Spleen (tissue), 11 donors: ENCODE measurements at regions not wholly inside any gene's neighbourhood (a gene's known extent, or its start where the extent isn't known, plus 50 kb on each side); places are given as distances from the start of the nearest gene placed in this dataset.

Source experiments
- DNase-seq: peaks from one replicate; pipeline ENCODE4 v3.0.0-alpha.2; 2020
- H3K27ac ChIP-seq, 8 donors: fragments of 200-600 bp; sonication (generic) in 7 of 8; 1 replicate in 4 of 8; 2 replicates in 4 of 8; pipeline versions ENCODE4 v1.5.0 to v1.8.0; 2016 to 2021; ENCODE audit warnings: inconsistent platforms in 4 of 8, mild to moderate bottlenecking in 4 of 8, moderate library complexity in 1 of 8
- H3K27me3 ChIP-seq, 7 donors: fragments of 200-600 bp; sonication (generic) in 6 of 7; replicated peaks in 1 of 7; 1 replicate in 4 of 7; 2 replicates in 3 of 7; pipeline versions ENCODE4 v1.5.0 to v1.8.0; 2016 to 2021; ENCODE audit warnings: inconsistent platforms in 3 of 7, mild to moderate bottlenecking in 1 of 7
- H3K36me3 ChIP-seq, 6 donors: fragments of 200-600 bp; sonication (generic) in 5 of 6; 1 replicate in 4 of 6; 2 replicates in 2 of 6; pipeline versions ENCODE4 v1.5.0 to v1.8.0; 2016 to 2021; ENCODE audit warnings: inconsistent platforms in 2 of 6
- H3K4me1 ChIP-seq, 6 donors: fragments of 200-600 bp; sonication (generic) in 5 of 6; 1 replicate in 3 of 6; 2 replicates in 3 of 6; pipeline versions ENCODE4 v1.5.0 to v1.8.0; 2016 to 2021; ENCODE audit warnings: inconsistent platforms in 3 of 6
- H3K4me3 ChIP-seq, 8 donors: fragments of 200-600 bp; sonication (generic) in 7 of 8; 1 replicate in 4 of 8; 2 replicates in 4 of 8; pipeline versions ENCODE4 v1.5.0 to v1.8.0; 2016 to 2021; ENCODE audit warnings: inconsistent platforms in 4 of 8, mild to moderate bottlenecking in 4 of 8, moderate library complexity in 2 of 8
- H3K9me3 ChIP-seq, 8 donors: fragments of 200-600 bp; sonication (generic) in 7 of 8; 1 replicate in 4 of 8; 2 replicates in 4 of 8; pipeline versions ENCODE4 v1.5.0 to v1.8.0; 2016 to 2021; ENCODE audit warnings: inconsistent platforms in 4 of 8
- POLR2A ChIP-seq, 3 donors: fragments of 450-650 bp; IDR thresholded peaks; one replicate each; pipeline ENCODE4 v1.5.1; 2017; ENCODE audit warnings: antibody characterized with exemption in 3 of 3, mild to moderate bottlenecking in 1 of 3
- POLR2AphosphoS5 ChIP-seq, 3 donors: sonication (generic); formaldehyde crosslinking; IDR thresholded peaks; one replicate each; pipeline ENCODE4 v1.5.1; 2017; ENCODE audit warnings: antibody characterized with exemption in 3 of 3
- WGBS, 5 donors: extraction: QIAGEN DNeasy Blood & Tissue Kit in 3 of 5; methylation state at CpG; one replicate each; pipeline versions ENCODE4 v1.1.5 to v1.1.7; 2013 to 2018; 5-methylcytosine and 5-hydroxymethylcytosine counted together
- intact Hi-C: fragments of 100-400 bp; cut with DNase I; formaldehyde crosslinking; loops from one replicate; pipeline ENCODE4 v1.15.0; 2023; ENCODE audit warnings: low total_unique reads
- TF ChIP-seq, protein P1 (sequence below), 11 experiments: fragments of 200-600 bp in 7 of 11; fragments of 450-650 bp in 4 of 11; sonication (generic) in 4 of 11; IDR thresholded peaks in 8 of 11; conservative IDR thresholded peaks in 3 of 11; 1 replicate in 7 of 11; 2 replicates in 4 of 11; pipeline versions ENCODE4 v1.4.0 to v1.8.0; 2016 to 2021; ENCODE audit warnings: antibody characterized with exemption in 11 of 11, inconsistent platforms in 4 of 11, mild to moderate bottlenecking in 1 of 11
- donor health status: healthy with polysubstance abuse.
- donor health status: DM: no; HTN: no; CAD: no; lungs with moderate emphysema.
- donor health status: DM: no; HTN: no; CAD: no.
- donor health status: Bipolar disorder and iron deficiency.
- donor health status: healthy.
- donor health status: DM: no; HTN: no; CAD: no.
- donor health status: DM: yes; HTN: yes; CAD: no.

DNA sequence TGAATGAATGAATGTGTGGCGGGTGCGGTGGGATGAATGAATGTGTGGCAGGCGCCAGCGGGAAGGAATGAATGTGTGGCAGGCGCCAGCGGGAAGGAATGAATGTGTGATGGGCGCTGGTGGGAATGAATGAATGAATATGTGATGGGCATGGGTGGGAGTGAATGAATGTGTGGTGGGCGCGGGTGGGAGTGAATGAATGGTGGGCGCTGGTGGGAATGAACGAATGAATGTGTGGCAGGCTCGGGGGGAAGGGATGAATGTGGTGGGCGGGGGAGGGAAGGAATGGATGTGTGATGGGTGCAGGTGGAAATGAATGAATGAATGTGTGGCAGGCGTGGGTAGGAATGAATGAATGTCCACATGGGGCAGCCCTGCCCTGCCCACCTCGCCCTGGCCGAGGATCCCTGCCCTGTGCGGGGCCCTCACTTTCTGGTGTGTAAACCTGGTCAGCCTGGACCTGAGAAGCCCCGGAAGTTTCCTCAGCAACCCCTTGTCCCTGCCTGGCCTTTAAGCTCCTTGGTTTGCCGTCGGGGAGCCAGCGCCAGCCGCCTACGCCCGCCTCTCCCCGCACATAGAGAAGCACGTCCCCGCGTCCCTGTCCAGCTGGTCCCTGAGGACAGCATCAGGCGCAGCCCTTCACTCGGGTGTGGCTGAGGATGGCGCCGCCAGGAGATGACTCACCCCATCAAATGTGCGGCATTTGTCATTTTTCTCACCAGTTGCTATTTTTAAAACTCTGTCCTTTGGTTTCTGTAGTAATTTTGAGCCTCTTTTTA, 112.8 kb upstream of the LRPAP1 start:
- Histone ChIP-seq H3K4me3 (no peak overlapping the region), H3K9me3 (no peaks in the 10 kb centered on the region), H3K4me1 (peaks cover 0 to 11% (median 0%) of the 10 kb centered on the region in 6 donors), H3K36me3 (no peaks in the 10 kb centered on the region), H3K27me3 (peaks cover 0 to 36% (median 0%) of the 10 kb centered on the region in 7 donors), H3K27ac (peak overlapping the region in 4 of 8 donors; percentile 19 to 67 (median 58))
- WGBS, 5 donors, result 63 to 77% (median 74%) methylated on average over 33 of the region's 33 CpGs
- intact Hi-C loops, result no loop called here
- TF ChIP-seq POLR2AphosphoS5 (IDR thresholded peaks at IDR 0.05) (peak; percentile 54 to 67 (median 62)), POLR2A (IDR thresholded peaks at IDR 0.05) (no peak)
- TF ChIP-seq, protein P1, sequence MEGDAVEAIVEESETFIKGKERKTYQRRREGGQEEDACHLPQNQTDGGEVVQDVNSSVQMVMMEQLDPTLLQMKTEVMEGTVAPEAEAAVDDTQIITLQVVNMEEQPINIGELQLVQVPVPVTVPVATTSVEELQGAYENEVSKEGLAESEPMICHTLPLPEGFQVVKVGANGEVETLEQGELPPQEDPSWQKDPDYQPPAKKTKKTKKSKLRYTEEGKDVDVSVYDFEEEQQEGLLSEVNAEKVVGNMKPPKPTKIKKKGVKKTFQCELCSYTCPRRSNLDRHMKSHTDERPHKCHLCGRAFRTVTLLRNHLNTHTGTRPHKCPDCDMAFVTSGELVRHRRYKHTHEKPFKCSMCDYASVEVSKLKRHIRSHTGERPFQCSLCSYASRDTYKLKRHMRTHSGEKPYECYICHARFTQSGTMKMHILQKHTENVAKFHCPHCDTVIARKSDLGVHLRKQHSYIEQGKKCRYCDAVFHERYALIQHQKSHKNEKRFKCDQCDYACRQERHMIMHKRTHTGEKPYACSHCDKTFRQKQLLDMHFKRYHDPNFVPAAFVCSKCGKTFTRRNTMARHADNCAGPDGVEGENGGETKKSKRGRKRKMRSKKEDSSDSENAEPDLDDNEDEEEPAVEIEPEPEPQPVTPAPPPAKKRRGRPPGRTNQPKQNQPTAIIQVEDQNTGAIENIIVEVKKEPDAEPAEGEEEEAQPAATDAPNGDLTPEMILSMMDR (IDR thresholded peaks at IDR 0.05 in 8 of 11, conservative IDR thresholded peaks at IDR 0.05 in 3 of 11), result no peak
- no peak for DNase-seq

DNA sequence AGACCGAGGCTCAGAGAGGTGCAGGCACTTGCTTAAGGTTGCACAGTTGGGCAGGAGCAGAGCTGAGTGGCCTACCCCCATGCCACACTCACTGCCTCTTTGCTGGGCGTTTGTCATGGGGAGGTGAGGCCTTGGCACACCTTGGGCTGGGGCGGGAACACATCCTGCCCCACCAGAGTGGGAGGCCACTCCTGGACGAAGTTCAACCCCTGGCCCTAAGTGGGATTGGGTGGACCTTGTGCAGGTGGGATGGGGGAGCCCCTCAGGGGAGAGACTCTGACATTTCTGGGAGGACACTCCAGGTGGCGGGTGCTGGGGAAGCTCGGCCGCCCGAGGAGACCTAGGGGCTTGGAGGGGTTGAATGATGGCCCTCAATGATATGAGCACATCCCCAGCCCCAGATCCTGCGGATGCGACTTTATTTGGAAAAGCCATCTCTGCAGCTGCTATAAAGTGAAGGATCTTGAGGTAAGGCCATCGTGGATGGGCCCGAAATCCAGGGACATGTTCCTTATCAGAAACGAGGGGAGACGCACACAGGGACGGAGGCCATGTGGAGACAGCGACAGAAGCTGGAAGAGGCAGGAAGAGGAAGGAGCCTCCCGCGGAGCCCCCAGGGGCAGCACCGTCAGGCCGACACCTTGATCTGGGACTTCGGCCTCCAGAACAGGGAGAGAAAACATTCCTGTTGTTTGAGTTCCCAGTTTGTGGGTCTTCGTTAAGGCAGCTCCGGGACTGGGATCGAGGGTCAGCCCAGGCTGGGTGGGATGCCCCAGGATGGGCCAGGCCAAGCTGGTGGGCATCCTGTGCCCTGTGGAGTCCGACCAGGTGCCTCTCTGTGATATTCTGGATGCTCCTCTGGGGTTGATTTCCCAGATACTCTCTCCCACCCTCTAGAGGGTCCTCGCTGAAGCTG, 111.6 kb upstream of the LRPAP1 start:
- H3K27me3 ChIP-seq, result peaks cover 0 to 36% (median 0%) of the 10 kb centered on the region in 7 donors
- H3K27ac ChIP-seq, result peak overlapping the region in 1 of 8 donors; percentile 10
- DNase-seq, result no peak
- intact Hi-C loops, result no loop called here
- H3K36me3 ChIP-seq, result no peaks in the 10 kb centered on the region
- no peaks in the 10 kb centered on the region for H3K9me3 ChIP-seq
- no peak overlapping the region for H3K4me3 ChIP-seq
- TF ChIP-seq, protein P1 (IDR thresholded peaks at IDR 0.05 in 8 of 11, conservative IDR thresholded peaks at IDR 0.05 in 3 of 11), result no peak
- WGBS, 5 donors, result 82 to 85% (median 84%) methylated on average over 24 to 26 of the region's 26 CpGs
- peaks cover 0 to 11% (median 0%) of the 10 kb centered on the region in 6 donors for H3K4me1 ChIP-seq

DNA sequence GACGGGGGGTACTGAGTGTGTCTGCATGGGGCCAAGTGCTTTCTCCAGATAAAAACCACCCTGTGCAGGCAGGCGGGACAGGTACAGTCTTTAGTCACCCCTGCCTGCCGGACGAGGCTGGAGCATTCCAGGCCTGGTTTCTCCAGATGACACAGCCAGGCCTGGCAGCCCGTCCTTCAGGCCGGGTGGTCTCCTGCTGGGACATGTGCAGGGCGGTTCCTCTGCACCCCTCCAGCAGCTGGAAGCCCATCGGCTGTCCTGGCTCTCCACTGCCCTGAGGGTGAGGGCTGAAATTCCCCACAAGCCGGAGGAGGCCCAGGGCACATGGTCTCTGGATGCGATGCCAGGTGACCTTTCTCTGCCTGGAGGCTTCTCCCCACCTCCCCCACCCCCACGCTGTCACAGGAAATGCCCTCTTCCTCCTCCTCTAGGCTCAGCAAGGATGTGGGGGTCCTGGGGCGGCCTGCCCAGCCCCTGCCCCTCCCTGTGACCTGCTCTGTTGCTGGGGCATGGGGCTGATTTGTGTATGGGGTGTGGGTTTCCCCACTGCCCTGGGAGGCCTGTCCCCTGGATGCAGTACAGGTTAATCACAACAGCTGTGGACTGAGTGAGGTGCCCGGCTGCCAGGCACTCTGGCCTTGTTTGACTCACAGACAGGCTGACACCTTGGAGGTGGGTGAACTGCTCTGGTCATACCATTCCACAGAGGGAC, 110.7 kb upstream of the LRPAP1 start:
- intact Hi-C loops, result no loop called here
- TF ChIP-seq, protein P1 (IDR thresholded peaks at IDR 0.05 in 8 of 11, conservative IDR thresholded peaks at IDR 0.05 in 3 of 11), result no peak
- no peak for TF ChIP-seq POLR2AphosphoS5 (IDR thresholded peaks at IDR 0.05)
- TF ChIP-seq POLR2A (IDR thresholded peaks at IDR 0.05), result no peak
- WGBS, 5 donors, result 63 to 78% (median 67%) methylated on average over 12 to 13 of the region's 13 CpGs

More for the DNA sequence above, 110.7 kb upstream of the LRPAP1 start:
- Histone ChIP-seq H3K27ac (peak overlapping the region in 1 of 8 donors; percentile 2), H3K4me1 (peaks cover 0 to 11% (median 0%) of the 10 kb centered on the region in 6 donors), H3K4me3 (no peak overlapping the region), H3K27me3 (peaks cover 0 to 36% (median 0%) of the 10 kb centered on the region in 7 donors), H3K36me3 (no peaks in the 10 kb centered on the region), H3K9me3 (no peaks in the 10 kb centered on the region)
- peak; percentile 61 for DNase-seq
